ENCODE measurements at regions not wholly inside any gene's neighbourhood (a gene's known extent, or its start where the extent isn't known, plus 50 kb on each side); places are given as distances from the start of the nearest gene placed in this dataset.
"Not testable (repeated sequence)": the region's sequence is repeated elsewhere in the genome, so short reads cannot be mapped to it uniquely, and the experiment has no call there.

GRCh38 chr18:70417847-70418246 is 129.0 kb downstream of the SOCS6 start:
- Histone ChIP-seq H3K4me3 (ENCODE audit: low read length) (no peak overlapping the region), H3K4me1 (ENCODE audit: insufficient read depth, low read length) (peaks cover 4% of the 10 kb centered on the region), H3K9me3 (ENCODE audit: low read length) (no peaks in the 10 kb centered on the region), H2AFZ (ENCODE audit: low read depth, low read length) (no peak overlapping the region), H3K36me3 (ENCODE audit: insufficient read depth, low read length) (no peaks in the 10 kb centered on the region), H3K27me3 (ENCODE audit: insufficient read depth, low read length) (no peaks in the 10 kb centered on the region)

DNA sequence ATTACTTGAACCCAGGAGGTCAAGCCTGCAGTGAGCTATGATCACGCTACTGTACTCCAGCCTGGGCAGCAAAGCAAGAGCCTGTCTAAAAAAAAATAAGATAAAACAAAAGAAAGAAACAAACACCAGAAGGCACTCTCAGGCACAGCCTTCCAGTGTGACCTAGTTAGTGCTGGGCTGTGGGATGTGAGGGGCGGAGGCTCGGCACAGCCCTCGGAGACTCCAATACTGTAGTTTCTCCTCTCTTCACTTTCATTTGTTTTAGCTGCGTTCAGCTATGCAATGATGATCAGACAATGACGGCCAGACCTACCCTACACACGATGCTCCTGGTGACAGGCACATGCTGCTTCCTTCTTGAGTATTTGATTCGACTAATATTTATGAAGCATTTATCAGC is 127.7 kb downstream of the SOCS6 start:
- no peaks in the 10 kb centered on the region for H3K9me3 ChIP-seq (ENCODE audit: low read length)

DNA sequence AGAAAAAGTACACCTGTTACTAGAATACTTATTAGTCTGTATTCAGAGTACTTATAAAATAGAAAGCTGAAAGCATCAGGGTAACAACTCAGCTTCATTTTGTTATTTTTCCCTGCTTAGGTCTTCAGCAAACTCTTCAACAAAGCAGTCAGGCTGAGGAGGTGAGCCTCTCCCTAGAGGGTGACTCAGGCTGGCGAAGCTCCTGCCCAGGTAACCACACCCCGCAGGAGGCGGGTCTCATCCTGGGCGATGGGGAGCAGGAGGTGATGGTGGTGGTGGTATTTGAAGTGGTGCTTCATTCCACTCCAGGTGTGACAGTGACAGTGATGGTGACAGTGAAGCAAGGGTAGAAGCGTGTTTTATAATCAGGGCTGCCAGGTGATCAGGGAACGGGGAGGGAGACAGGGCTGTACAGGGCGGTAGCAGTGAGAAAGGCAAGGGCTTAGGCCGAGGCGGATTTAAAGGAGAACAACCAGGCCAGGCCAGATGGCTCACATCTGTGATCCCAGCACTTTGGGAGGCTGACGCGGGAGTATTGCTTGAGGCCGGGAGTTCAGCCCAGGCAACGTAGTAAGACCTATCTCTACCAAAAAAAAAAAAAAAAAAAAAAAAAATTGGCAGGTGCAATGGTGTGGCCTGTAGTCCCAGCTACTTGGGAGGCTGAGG is 127.1 kb downstream of the SOCS6 start:
- Histone ChIP-seq H2AFZ (ENCODE audit: low read depth, low read length) (no peak overlapping the region), H3K27me3 (ENCODE audit: insufficient read depth, low read length) (no peaks in the 10 kb centered on the region), H3K4me3 (ENCODE audit: low read length) (no peak overlapping the region), H3K4me1 (ENCODE audit: insufficient read depth, low read length) (no peaks in the 10 kb centered on the region), H3K9me3 (ENCODE audit: low read length) (no peaks in the 10 kb centered on the region), H3K36me3 (ENCODE audit: insufficient read depth, low read length) (no peaks in the 10 kb centered on the region)

More for the DNA sequence above, 127.7 kb downstream of the SOCS6 start:
- Histone ChIP-seq H3K4me1 (ENCODE audit: insufficient read depth, low read length) (no peaks in the 10 kb centered on the region), H3K4me3 (ENCODE audit: low read length) (no peak overlapping the region), H2AFZ (ENCODE audit: low read depth, low read length) (no peak overlapping the region), H3K36me3 (ENCODE audit: insufficient read depth, low read length) (no peaks in the 10 kb centered on the region), H3K27me3 (ENCODE audit: insufficient read depth, low read length) (no peaks in the 10 kb centered on the region)

DNA sequence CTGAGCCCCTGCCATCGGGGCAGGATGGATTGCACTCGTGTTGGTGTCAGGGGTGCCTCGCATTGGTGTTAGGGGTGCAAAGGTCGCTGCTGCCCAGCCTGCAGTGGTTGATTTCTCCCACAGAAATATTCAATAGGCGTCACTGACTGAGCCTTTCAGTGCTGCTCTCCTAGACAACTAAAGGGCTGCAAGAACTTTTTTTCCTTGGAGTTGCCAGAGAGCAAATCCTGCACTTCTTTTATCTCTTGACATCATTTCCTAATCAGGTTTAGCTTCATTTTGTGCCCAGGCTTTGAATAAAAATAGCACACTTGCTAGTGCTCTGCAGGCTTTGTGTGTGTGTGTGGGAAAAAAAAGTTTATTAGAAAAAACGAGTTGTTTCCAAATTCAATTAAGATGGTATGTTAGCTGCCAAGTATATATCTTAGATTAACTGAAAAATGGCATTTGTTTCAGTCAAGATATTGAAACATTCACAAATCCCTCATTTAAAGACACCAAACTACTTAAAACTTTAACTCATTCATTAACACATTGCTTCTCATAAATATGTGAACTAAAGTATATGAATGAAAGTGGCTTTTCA is 125.6 kb downstream of the SOCS6 start:
- no peak overlapping the region for H2AFZ ChIP-seq (ENCODE audit: low read depth, low read length)
- H3K4me1 ChIP-seq (ENCODE audit: insufficient read depth, low read length): no peaks in the 10 kb centered on the region
- H3K27me3 ChIP-seq (ENCODE audit: insufficient read depth, low read length): no peaks in the 10 kb centered on the region
- H3K36me3 ChIP-seq (ENCODE audit: insufficient read depth, low read length): no peaks in the 10 kb centered on the region
- no peaks in the 10 kb centered on the region for H3K9me3 ChIP-seq (ENCODE audit: low read length)
- no peak overlapping the region for H3K4me3 ChIP-seq (ENCODE audit: low read length)

- Histone ChIP-seq H3K36me3 (ENCODE audit: insufficient read depth, low read length) (no peaks in the 10 kb centered on the region), H3K9me3 (ENCODE audit: low read length) (no peaks in the 10 kb centered on the region), H3K27me3 (ENCODE audit: insufficient read depth, low read length) (no peaks in the 10 kb centered on the region), H3K4me3 (ENCODE audit: low read length) (no peak overlapping the region), H2AFZ (ENCODE audit: low read depth, low read length) (no peak overlapping the region), H3K4me1 (ENCODE audit: insufficient read depth, low read length) (no peaks in the 10 kb centered on the region)
Observed at GRCh38 chr18:70413455-70413854, 124.6 kb downstream of the SOCS6 start.

DNA sequence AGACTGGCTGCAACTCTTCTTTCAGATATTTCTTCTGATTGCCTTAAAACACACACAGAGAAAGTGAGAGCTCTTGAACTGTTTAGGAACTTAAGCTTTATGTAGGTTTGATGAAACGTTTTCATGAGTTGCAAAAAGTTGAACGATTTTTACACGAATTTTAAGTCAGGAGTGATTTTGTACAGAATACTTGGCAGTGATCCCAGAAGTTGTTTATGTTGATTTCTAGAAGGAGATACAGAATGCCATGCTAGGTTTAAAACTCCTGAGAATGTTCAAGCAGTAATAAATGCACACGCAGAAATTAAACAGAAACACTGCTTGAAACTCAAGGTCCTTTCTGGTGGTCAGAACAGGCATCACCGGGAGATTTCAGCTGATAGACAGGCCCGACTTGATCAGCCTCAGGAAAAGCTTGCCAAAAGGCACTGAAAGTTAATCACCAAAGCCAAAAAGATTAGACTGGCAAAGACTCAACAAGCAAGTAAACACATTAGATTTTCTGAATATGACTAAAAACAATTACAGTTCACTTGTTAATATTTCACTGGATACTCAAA is 123.1 kb downstream of the SOCS6 start:
- Histone ChIP-seq H3K4me1 (ENCODE audit: insufficient read depth, low read length) (no peaks in the 10 kb centered on the region), H3K36me3 (ENCODE audit: insufficient read depth, low read length) (no peaks in the 10 kb centered on the region), H3K27me3 (ENCODE audit: insufficient read depth, low read length) (no peaks in the 10 kb centered on the region), H3K9me3 (ENCODE audit: low read length) (no peaks in the 10 kb centered on the region), H2AFZ (ENCODE audit: low read depth, low read length) (no peak overlapping the region), H3K4me3 (ENCODE audit: low read length) (no peak overlapping the region)

GRCh38 chr18:70411307-70411706 is 122.5 kb downstream of the SOCS6 start:
- H3K27me3 ChIP-seq (ENCODE audit: insufficient read depth, low read length): no peaks in the 10 kb centered on the region
- no peaks in the 10 kb centered on the region for H3K4me1 ChIP-seq (ENCODE audit: insufficient read depth, low read length)
- no peaks in the 10 kb centered on the region for H3K9me3 ChIP-seq (ENCODE audit: low read length)
- H3K4me3 ChIP-seq (ENCODE audit: low read length): no peak overlapping the region
- H3K36me3 ChIP-seq (ENCODE audit: insufficient read depth, low read length): no peaks in the 10 kb centered on the region
- H2AFZ ChIP-seq (ENCODE audit: low read depth, low read length): no peak overlapping the region

- no peaks in the 10 kb centered on the region for H3K36me3 ChIP-seq (ENCODE audit: insufficient read depth, low read length)
- no peak overlapping the region for H3K4me3 ChIP-seq (ENCODE audit: low read length)
- H2AFZ ChIP-seq (ENCODE audit: low read depth, low read length): no peak overlapping the region
- no peaks in the 10 kb centered on the region for H3K9me3 ChIP-seq (ENCODE audit: low read length)
- H3K27me3 ChIP-seq (ENCODE audit: insufficient read depth, low read length): no peaks in the 10 kb centered on the region
- no peaks in the 10 kb centered on the region for H3K4me1 ChIP-seq (ENCODE audit: insufficient read depth, low read length)
Observed at GRCh38 chr18:70405052-70405451, 116.2 kb downstream of the SOCS6 start.

DNA sequence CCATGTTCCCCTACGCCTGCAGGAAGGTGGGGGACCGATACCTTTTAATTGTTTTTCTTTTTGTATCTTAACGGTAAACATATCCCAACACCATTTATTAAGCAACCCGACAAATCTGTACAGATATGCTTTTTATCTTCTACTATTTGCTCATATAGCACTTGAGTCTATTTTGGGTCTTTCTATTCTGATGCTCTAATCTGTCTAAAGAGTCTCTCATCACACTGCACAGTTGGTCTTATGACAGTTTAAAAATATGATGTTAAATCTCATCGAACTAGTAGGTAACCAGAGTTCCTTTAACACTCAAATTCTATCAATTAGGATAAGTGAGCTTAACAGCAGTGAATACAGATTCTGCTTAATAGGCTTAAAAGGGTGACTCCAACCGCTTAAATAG is 111.6 kb downstream of the SOCS6 start:
- H3K4me1 ChIP-seq (ENCODE audit: insufficient read depth, low read length): no peaks in the 10 kb centered on the region

GRCh38 chr18:70398076-70398475 is 109.2 kb downstream of the SOCS6 start:
- no peaks in the 10 kb centered on the region for H3K27me3 ChIP-seq (ENCODE audit: insufficient read depth, low read length)
- no peaks in the 10 kb centered on the region for H3K36me3 ChIP-seq (ENCODE audit: insufficient read depth, low read length)
- no peak overlapping the region for H2AFZ ChIP-seq (ENCODE audit: low read depth, low read length)
- no peaks in the 10 kb centered on the region for H3K9me3 ChIP-seq (ENCODE audit: low read length)
- H3K4me1 ChIP-seq (ENCODE audit: insufficient read depth, low read length): no peaks in the 10 kb centered on the region
- H3K4me3 ChIP-seq (ENCODE audit: low read length): no peak overlapping the region

More for the DNA sequence above, 111.6 kb downstream of the SOCS6 start:
- H3K9me3 ChIP-seq (ENCODE audit: low read length): no peaks in the 10 kb centered on the region
- H2AFZ ChIP-seq (ENCODE audit: low read depth, low read length): no peak overlapping the region
- H3K36me3 ChIP-seq (ENCODE audit: insufficient read depth, low read length): no peaks in the 10 kb centered on the region
- no peaks in the 10 kb centered on the region for H3K27me3 ChIP-seq (ENCODE audit: insufficient read depth, low read length)
- no peak overlapping the region for H3K4me3 ChIP-seq (ENCODE audit: low read length)

DNA sequence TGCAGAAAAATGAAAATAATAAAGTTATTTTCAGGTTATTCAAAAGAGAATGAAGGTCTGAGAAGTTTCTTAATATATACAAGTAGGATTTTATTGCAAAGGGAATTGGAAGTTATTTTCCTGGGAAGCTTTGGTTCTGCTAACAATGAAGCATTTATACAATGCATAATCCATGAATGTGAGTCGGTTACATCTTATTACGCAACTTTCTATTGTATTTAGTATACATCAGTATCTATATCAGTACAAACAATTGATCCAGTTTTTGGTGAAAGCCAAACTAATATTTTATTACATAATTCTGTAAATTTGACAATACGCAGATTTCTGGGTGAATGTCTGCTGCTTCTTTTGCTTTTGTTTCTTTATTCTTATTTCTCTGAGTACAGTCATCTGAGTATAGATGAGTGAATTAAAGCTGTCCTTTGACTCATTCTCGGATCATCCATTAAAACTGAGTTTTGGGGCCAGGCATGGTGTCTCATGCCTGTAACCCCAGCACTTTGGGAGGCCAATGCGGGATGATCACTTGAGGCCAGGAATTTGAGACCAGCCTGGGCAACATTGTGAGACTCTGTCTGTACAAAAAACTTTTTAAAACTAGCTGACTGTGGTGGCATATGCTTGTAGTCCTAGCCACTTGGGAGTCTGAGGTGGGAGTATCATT is 108.5 kb downstream of the SOCS6 start:
- Histone ChIP-seq H3K27me3 (ENCODE audit: insufficient read depth, low read length) (no peaks in the 10 kb centered on the region), H2AFZ (ENCODE audit: low read depth, low read length) (no peak overlapping the region), H3K36me3 (ENCODE audit: insufficient read depth, low read length) (no peaks in the 10 kb centered on the region), H3K4me1 (ENCODE audit: insufficient read depth, low read length) (no peaks in the 10 kb centered on the region), H3K9me3 (ENCODE audit: low read length) (no peaks in the 10 kb centered on the region), H3K4me3 (ENCODE audit: low read length) (no peak overlapping the region)

- not testable (repeated sequence) for H3K27me3 ChIP-seq (ENCODE audit: insufficient read depth, low read length); H3K4me1 ChIP-seq (ENCODE audit: insufficient read depth, low read length); H3K9me3 ChIP-seq (ENCODE audit: low read length); H3K4me3 ChIP-seq (ENCODE audit: low read length); H2AFZ ChIP-seq (ENCODE audit: low read depth, low read length); H3K36me3 ChIP-seq (ENCODE audit: insufficient read depth, low read length)
Observed at GRCh38 chr18:70395771-70396170, 106.9 kb downstream of the SOCS6 start.

DNA sequence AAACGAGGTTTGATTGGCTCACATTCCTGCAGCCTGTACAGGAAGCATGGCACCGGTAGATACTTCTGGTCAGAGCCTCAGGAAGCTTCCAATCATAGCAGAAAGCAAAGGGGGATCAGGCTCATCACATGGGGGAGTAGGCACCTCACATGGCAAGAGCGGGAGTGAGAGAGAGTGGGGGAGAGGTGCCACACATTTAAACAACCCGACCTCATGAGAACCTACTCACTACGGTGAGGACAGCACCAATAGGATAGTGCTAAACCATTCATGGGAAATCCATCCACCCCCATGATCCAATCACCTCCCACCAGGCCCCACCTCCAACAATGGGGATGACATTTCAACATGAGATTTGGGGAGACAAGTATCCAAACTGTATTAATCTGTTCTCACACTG is 105.8 kb downstream of the SOCS6 start:
- no peaks in the 10 kb centered on the region for H3K4me1 ChIP-seq (ENCODE audit: insufficient read depth, low read length)
- no peak overlapping the region for H2AFZ ChIP-seq (ENCODE audit: low read depth, low read length)
- H3K27me3 ChIP-seq (ENCODE audit: insufficient read depth, low read length): no peaks in the 10 kb centered on the region

More for the DNA sequence above, 105.8 kb downstream of the SOCS6 start:
- H3K36me3 ChIP-seq (ENCODE audit: insufficient read depth, low read length): no peaks in the 10 kb centered on the region
- H3K9me3 ChIP-seq (ENCODE audit: low read length): no peaks in the 10 kb centered on the region
- no peak overlapping the region for H3K4me3 ChIP-seq (ENCODE audit: low read length)

Data from neuron (in vitro differentiated cells).